HG02610 (cell line): ENCODE measurements at regions not wholly inside any gene's neighbourhood (a gene's known extent, or its start where the extent isn't known, plus 50 kb on each side); places are given as distances from the start of the nearest gene placed in this dataset.

Experiments used
- ATAC-seq: cut with Tn5 transposase; IDR thresholded peaks from one replicate; pipeline ENCODE4 v1.9.1; 2021; ENCODE audit warnings: mild to moderate bottlenecking, moderate library complexity; ENCODE audit not compliant: unreplicated experiment

GRCh38 chr1:117678246-117678977, 72.6 kb downstream of the TENT5C start:
- no peak for ATAC-seq

- no peak for ATAC-seq
These were observed 73.5 kb downstream of the TENT5C start for GRCh38 chr1:117679299-117679698.

- ATAC-seq = no peak
These were observed 74.0 kb downstream of the TENT5C start for GRCh38 chr1:117679868-117680267.

- ATAC-seq = no peak
These were observed 74.6 kb downstream of the TENT5C start for GRCh38 chr1:117680316-117681002.

GRCh38 chr1:117681093-117681900, 75.4 kb downstream of the TENT5C start:
- ATAC-seq = no peak

GRCh38 chr1:117681901-117682250, 76.0 kb downstream of the TENT5C start:
- no peak for ATAC-seq

GRCh38 chr1:117682372-117682771, 76.5 kb downstream of the TENT5C start:
- ATAC-seq = no peak

- no peak for ATAC-seq
These were observed 77.9 kb downstream of the TENT5C start for GRCh38 chr1:117683571-117684285.

- ATAC-seq = no peak
These were observed 80.3 kb downstream of the TENT5C start for GRCh38 chr1:117685936-117686806.

- no peak for ATAC-seq
These were observed 81.1 kb downstream of the TENT5C start for GRCh38 chr1:117686907-117687306.

GRCh38 chr1:117689997-117690625, 84.3 kb downstream of the TENT5C start:
- no peak for ATAC-seq

- no peak for ATAC-seq
These were observed 86.1 kb downstream of the TENT5C start for GRCh38 chr1:117691942-117692341.

- ATAC-seq = no peak
These were observed 88.7 kb downstream of the TENT5C start for GRCh38 chr1:117694543-117694942.

GRCh38 chr1:117695796-117696490, 90.1 kb downstream of the TENT5C start:
- no peak for ATAC-seq

- ATAC-seq = no peak
These were observed 90.7 kb downstream of the TENT5C start for GRCh38 chr1:117696561-117696960.

GRCh38 chr1:117697220-117697781, 91.5 kb downstream of the TENT5C start:
- no peak for ATAC-seq

GRCh38 chr1:117698398-117699160, 92.7 kb downstream of the TENT5C start:
- no peak for ATAC-seq

- no peak for ATAC-seq
These were observed 94.1 kb downstream of the TENT5C start for GRCh38 chr1:117699953-117700352.
